GM12865 (cell line): ENCODE measurements at regions not wholly inside any gene's neighbourhood (a gene's known extent, or its start where the extent isn't known, plus 50 kb on each side); places are given as distances from the start of the nearest gene placed in this dataset.

Source experiments
- DNase-seq: peaks from one replicate; pipeline ENCODE4 v3.0.0; 2010; ENCODE audit warnings: low read depth
- H3K4me3 ChIP-seq: 2 replicates; pipeline ENCODE4 v1.5.1; 2011; ENCODE audit warnings: mild to moderate bottlenecking, low read depth, low read length, control low read depth
- CTCF ChIP-seq: IDR thresholded peaks from 2 replicates; pipeline ENCODE4 v1.5.1; 2011; ENCODE audit warnings: low read length, control low read depth, low read depth, inconsistent platforms; ENCODE audit not compliant: insufficient read depth; ENCODE audit errors: missing control alignments

- no peak for DNase-seq
- no peak for TF ChIP-seq CTCF
- no peak overlapping the region for H3K4me3 ChIP-seq
These were observed 1744.3 kb upstream of the MIR17HG start for GRCh38 chr13:89603187-89603586.

GRCh38 chr13:89609318-89609717, 1738.2 kb upstream of the MIR17HG start:
- no peak overlapping the region for H3K4me3 ChIP-seq
- no peak for DNase-seq
- no peak for TF ChIP-seq CTCF

- no peak for DNase-seq
- H3K4me3 ChIP-seq: no peak overlapping the region
- no peak for TF ChIP-seq CTCF
These were observed 1737.2 kb upstream of the MIR17HG start for GRCh38 chr13:89610331-89610730.

- no peak overlapping the region for H3K4me3 ChIP-seq
- no peak for TF ChIP-seq CTCF
- no peak for DNase-seq
These were observed 1736.6 kb upstream of the MIR17HG start for GRCh38 chr13:89610881-89611280.

- no peak for DNase-seq
- TF ChIP-seq CTCF: no peak
These were observed 1719.5 kb upstream of the MIR17HG start for GRCh38 chr13:89627996-89628395.

GRCh38 chr13:89628567-89628966, 1718.9 kb upstream of the MIR17HG start:
- no peak for TF ChIP-seq CTCF
- no peak for DNase-seq
- H3K4me3 ChIP-seq: no peak overlapping the region

More at GRCh38 chr13:89627996-89628395, 1719.5 kb upstream of the MIR17HG start:
- no peak overlapping the region for H3K4me3 ChIP-seq

GRCh38 chr13:89650226-89650625, 1697.3 kb upstream of the MIR17HG start:
- TF ChIP-seq CTCF: no peak
- no peak for DNase-seq
- no peak overlapping the region for H3K4me3 ChIP-seq
